Smooth muscle cell (in vitro differentiated cells): ENCODE measurements at regions not wholly inside any gene's neighbourhood (a gene's known extent, or its start where the extent isn't known, plus 50 kb on each side); places are given as distances from the start of the nearest gene placed in this dataset.

Experiments used
- DNase-seq: peaks from one replicate; lab custom pipeline; 2025; ENCODE audit not compliant: unreplicated experiment; lab: John Stamatoyannopoulos, UW
- H2AFZ ChIP-seq: fragments of 200-600 bp; sonication (generic); 2 replicates; pipeline ENCODE4 v1.6.0; 2016; ENCODE audit warnings: antibody characterized with exemption, low read depth, mild to moderate bottlenecking
- H3F3A ChIP-seq: fragments of 200-600 bp; sonication (generic); 2 replicates; pipeline ENCODE4 v1.6.0; 2017; ENCODE audit warnings: antibody characterized with exemption, low read depth
- H3K27ac ChIP-seq: fragments of 200-600 bp; sonication (generic); 2 replicates; pipeline ENCODE4 v1.5.1; 2016; ENCODE audit warnings: low read depth, mild to moderate bottlenecking
- H3K27me3 ChIP-seq: fragments of 200-600 bp; sonication (generic); 2 replicates; pipeline ENCODE4 v1.6.1; 2016; ENCODE audit warnings: low read depth, mild to moderate bottlenecking
- H3K36me3 ChIP-seq: fragments of 200-600 bp; sonication (generic); 2 replicates; pipeline ENCODE4 v1.5.1; 2016; ENCODE audit warnings: low read depth
- H3K4me1 ChIP-seq: fragments of 200-600 bp; sonication (generic); 2 replicates; pipeline ENCODE4 v1.5.1; 2016; ENCODE audit warnings: low read depth
- H3K4me2 ChIP-seq: fragments of 200-600 bp; sonication (generic); 2 replicates; pipeline ENCODE4 v1.6.0; 2016; ENCODE audit warnings: mild to moderate bottlenecking
- H3K4me3 ChIP-seq: fragments of 200-600 bp; sonication (generic); 2 replicates; pipeline ENCODE4 v1.5.1; 2016; ENCODE audit warnings: mild to moderate bottlenecking
- H3K79me2 ChIP-seq: fragments of 200-600 bp; sonication (generic); 2 replicates; pipeline ENCODE4 v1.6.0; 2016; ENCODE audit warnings: low read depth, mild to moderate bottlenecking
- H3K9ac ChIP-seq: fragments of 200-600 bp; sonication (generic); 2 replicates; pipeline ENCODE4 v1.6.0; 2016; ENCODE audit warnings: low read depth
- H3K9me3 ChIP-seq: fragments of 200-600 bp; sonication (generic); replicated peaks from 2 replicates; pipeline ENCODE4 v1.5.1; 2016; ENCODE audit warnings: low read depth
- H4K20me1 ChIP-seq: fragments of 200-600 bp; sonication (generic); 2 replicates; pipeline ENCODE4 v1.6.0; 2016; ENCODE audit warnings: low read depth
- WGBS: methylation state at CpG from one replicate; pipeline ENCODE4 v1.1.7; 2016; ENCODE audit warnings: low lambda C conversion rate; 5-methylcytosine and 5-hydroxymethylcytosine counted together
- TF ChIP-seq, protein P1 (sequence below): fragments of 200-600 bp; sonication (generic); IDR thresholded peaks from 2 replicates; pipeline ENCODE4 v1.5.1; 2017; ENCODE audit warnings: borderline replicate concordance, mild to moderate bottlenecking, antibody characterized with exemption; ENCODE audit not compliant: insufficient read depth, poor library complexity, severe bottlenecking

DNA sequence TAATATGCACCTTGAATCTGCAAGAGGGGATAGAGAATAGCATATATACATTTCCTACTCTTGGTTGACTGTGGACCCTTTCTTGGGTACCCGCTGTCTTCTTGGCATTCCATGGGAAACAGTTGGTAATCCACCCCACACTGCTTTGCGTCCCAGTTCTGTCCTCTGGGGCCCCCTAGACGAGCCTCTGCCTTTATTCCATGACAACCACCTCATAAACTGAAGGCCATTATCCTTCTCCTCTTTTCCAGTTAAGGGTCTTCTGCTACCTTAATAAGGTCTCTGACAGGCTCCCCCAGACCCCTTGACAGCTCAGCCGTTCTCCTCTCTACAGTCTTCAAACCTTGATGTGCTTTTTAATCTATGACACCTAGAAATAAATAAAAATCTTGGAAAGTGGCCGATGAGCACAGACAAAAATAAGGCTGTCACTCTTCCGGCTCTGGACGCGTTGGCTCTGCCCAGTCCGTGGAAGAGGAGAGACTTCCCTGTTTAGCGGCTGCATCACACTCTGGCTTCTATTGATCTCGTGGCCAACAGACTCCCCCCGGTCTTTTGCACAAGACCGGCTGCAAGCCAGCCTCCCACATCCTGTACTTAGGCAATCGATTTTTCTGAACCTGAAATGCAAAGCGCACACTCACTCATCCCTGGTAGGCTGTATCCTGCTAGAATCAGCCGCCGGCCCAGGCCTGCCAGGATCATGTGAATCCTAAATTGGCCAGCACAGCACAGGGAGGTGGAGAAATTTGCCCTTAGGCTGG, 251.0 kb upstream of the TLE3 start:
- H3K79me2 ChIP-seq = no peaks in the 10 kb centered on the region
- H4K20me1 ChIP-seq = no peaks in the 10 kb centered on the region
- H3K9me3 ChIP-seq = no peaks in the 10 kb centered on the region
- DNase-seq = no peak
- H3K27ac ChIP-seq = no peak overlapping the region
- no peaks in the 10 kb centered on the region for H3K36me3 ChIP-seq
- TF ChIP-seq, protein P1, sequence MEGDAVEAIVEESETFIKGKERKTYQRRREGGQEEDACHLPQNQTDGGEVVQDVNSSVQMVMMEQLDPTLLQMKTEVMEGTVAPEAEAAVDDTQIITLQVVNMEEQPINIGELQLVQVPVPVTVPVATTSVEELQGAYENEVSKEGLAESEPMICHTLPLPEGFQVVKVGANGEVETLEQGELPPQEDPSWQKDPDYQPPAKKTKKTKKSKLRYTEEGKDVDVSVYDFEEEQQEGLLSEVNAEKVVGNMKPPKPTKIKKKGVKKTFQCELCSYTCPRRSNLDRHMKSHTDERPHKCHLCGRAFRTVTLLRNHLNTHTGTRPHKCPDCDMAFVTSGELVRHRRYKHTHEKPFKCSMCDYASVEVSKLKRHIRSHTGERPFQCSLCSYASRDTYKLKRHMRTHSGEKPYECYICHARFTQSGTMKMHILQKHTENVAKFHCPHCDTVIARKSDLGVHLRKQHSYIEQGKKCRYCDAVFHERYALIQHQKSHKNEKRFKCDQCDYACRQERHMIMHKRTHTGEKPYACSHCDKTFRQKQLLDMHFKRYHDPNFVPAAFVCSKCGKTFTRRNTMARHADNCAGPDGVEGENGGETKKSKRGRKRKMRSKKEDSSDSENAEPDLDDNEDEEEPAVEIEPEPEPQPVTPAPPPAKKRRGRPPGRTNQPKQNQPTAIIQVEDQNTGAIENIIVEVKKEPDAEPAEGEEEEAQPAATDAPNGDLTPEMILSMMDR = no peak
- H3F3A ChIP-seq = no peaks in the 10 kb centered on the region
- H3K9ac ChIP-seq = no peak overlapping the region
- no peaks in the 10 kb centered on the region for H3K4me1 ChIP-seq
- peak overlapping the region; percentile 37 for H3K4me2 ChIP-seq
- no peak overlapping the region for H3K4me3 ChIP-seq
- H2AFZ ChIP-seq = no peak overlapping the region
- 43% methylated on average over 17 of the region's 17 CpGs for WGBS
- H3K27me3 ChIP-seq = no peaks in the 10 kb centered on the region

GRCh38 chr15:70348226-70348543, 250.5 kb upstream of the TLE3 start:
- H3K9ac ChIP-seq = no peak overlapping the region
- no peaks in the 10 kb centered on the region for H3K79me2 ChIP-seq
- no peak overlapping the region for H3K4me3 ChIP-seq
- DNase-seq = no peak
- TF ChIP-seq, protein P1 = no peak
- 48% methylated on average over 2 of the region's 2 CpGs for WGBS
- H3K36me3 ChIP-seq = no peaks in the 10 kb centered on the region
- H3K4me1 ChIP-seq = no peaks in the 10 kb centered on the region
- H3K9me3 ChIP-seq = no peaks in the 10 kb centered on the region
- H3F3A ChIP-seq = no peaks in the 10 kb centered on the region
- H2AFZ ChIP-seq = no peak overlapping the region
- H4K20me1 ChIP-seq = no peaks in the 10 kb centered on the region
- H3K4me2 ChIP-seq = peak overlapping the region; percentile 37
- no peak overlapping the region for H3K27ac ChIP-seq
- H3K27me3 ChIP-seq = no peaks in the 10 kb centered on the region

DNA sequence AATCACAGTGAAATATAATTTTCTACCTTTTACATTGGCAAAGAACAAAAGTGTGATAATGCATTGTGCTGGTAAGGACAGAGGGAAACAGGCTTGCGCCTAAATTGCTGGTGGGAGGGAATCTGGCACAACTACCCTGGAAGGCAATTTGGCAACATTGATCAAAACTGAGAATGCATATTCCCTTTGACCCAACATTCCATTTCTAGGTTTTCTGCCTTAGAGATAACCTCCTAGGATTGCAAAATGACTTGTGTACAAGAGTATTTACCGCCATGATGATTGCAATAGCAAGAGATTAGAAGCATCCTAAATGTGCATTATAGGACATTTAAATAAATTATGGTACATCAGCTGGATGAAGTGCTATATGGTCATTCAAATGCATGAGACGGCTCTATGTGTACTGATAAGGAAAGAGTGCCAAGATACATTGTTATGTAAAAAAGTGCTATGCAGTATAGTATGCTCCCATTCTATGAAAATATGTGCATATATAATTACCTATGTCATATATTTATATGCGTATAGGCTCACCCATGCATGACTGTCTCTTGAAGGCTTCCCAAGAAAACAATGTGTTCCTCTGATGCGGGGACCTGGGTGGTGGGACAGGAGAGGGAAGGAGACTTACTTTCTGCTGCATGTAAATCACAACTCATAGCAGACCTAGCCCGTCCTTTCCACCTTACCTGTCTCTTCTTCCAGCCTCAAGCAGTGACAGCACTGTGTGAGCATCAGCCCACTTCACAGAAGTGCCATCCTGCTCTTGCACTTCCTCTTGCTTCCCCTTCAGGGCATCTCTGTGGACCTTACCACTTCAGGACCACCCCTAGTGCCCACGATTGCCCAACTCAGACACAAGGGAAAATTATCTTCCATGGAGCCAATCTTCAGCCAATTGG, 249.9 kb upstream of the TLE3 start:
- no peaks in the 10 kb centered on the region for H3K79me2 ChIP-seq
- H4K20me1 ChIP-seq = no peaks in the 10 kb centered on the region
- no peak overlapping the region for H3K27ac ChIP-seq
- H3K9me3 ChIP-seq = no peaks in the 10 kb centered on the region
- H3F3A ChIP-seq = peaks cover 2% of the 10 kb centered on the region
- no peak overlapping the region for H3K4me3 ChIP-seq
- H3K9ac ChIP-seq = no peak overlapping the region
- no peak for DNase-seq
- no peaks in the 10 kb centered on the region for H3K4me1 ChIP-seq
- H3K4me2 ChIP-seq = no peak overlapping the region
- no peaks in the 10 kb centered on the region for H3K27me3 ChIP-seq
- H3K36me3 ChIP-seq = no peaks in the 10 kb centered on the region
- 93% methylated on average over 7 of the region's 7 CpGs for WGBS
- no peak overlapping the region for H2AFZ ChIP-seq
- TF ChIP-seq, protein P1 = no peak
